Left renal cortex interstitium (tissue), 4 donors: ENCODE measurements at regions not wholly inside any gene's neighbourhood (a gene's known extent, or its start where the extent isn't known, plus 50 kb on each side); places are given as distances from the start of the nearest gene placed in this dataset.
"Not testable (repeated sequence)": the region's sequence is repeated elsewhere in the genome, so short reads cannot be mapped to it uniquely, and the experiment has no call there.

ENCODE experiments used
- DNase-seq, 4 donors: peaks; one replicate each; pipeline ENCODE4 v3.0.0-alpha.2; 2013; ENCODE audit warnings: low read depth in 4 of 4, low spot score in 2 of 4, missing footprints in 1 of 4

- DNase-seq: no peak
These were observed 54.0 kb downstream of the RFPL4B start for GRCh38 chr6:112401083-112401482.

GRCh38 chr6:112407101-112407590 lies 60.0 kb downstream of the RFPL4B start:
- no peak for DNase-seq

GRCh38 chr6:112408522-112408921 lies 61.4 kb downstream of the RFPL4B start:
- no peak for DNase-seq

GRCh38 chr6:112409311-112409710 lies 62.2 kb downstream of the RFPL4B start:
- no peak for DNase-seq

GRCh38 chr6:112413780-112414179 lies 66.7 kb downstream of the RFPL4B start:
- no peak for DNase-seq

- no peak for DNase-seq
These were observed 68.2 kb downstream of the RFPL4B start for GRCh38 chr6:112415366-112415765.

GRCh38 chr6:112416866-112417265 lies 69.7 kb downstream of the RFPL4B start:
- DNase-seq: no peak

- not testable (repeated sequence) for DNase-seq
These were observed 79.9 kb downstream of the RFPL4B start for GRCh38 chr6:112427011-112427410.

- DNase-seq: no peak
These were observed 80.4 kb downstream of the RFPL4B start for GRCh38 chr6:112427499-112427898.

- no peak for DNase-seq
These were observed 81.3 kb downstream of the RFPL4B start for GRCh38 chr6:112428477-112428876.

- no peak for DNase-seq
These were observed 82.1 kb downstream of the RFPL4B start for GRCh38 chr6:112429226-112429625.

GRCh38 chr6:112431803-112432202 lies 84.7 kb downstream of the RFPL4B start:
- no peak for DNase-seq

GRCh38 chr6:112432853-112433252 lies 85.7 kb downstream of the RFPL4B start:
- DNase-seq: no peak

- DNase-seq: no peak
These were observed 86.3 kb downstream of the RFPL4B start for GRCh38 chr6:112433457-112433856.

- DNase-seq: no peak
These were observed 87.8 kb downstream of the RFPL4B start for GRCh38 chr6:112434896-112435435.

- no peak for DNase-seq
These were observed 89.9 kb downstream of the RFPL4B start for GRCh38 chr6:112437058-112437457.

GRCh38 chr6:112439010-112439409 lies 91.9 kb downstream of the RFPL4B start:
- DNase-seq: no peak

GRCh38 chr6:112439432-112439831 lies 92.3 kb downstream of the RFPL4B start:
- DNase-seq: no peak

- no peak for DNase-seq
These were observed 94.5 kb downstream of the RFPL4B start for GRCh38 chr6:112441607-112442006.

GRCh38 chr6:112443179-112444065 lies 96.3 kb downstream of the RFPL4B start:
- peak in 2 of 4 donors; percentile 2 to 32 for DNase-seq

GRCh38 chr6:112448786-112449185 lies 101.7 kb downstream of the RFPL4B start:
- not testable (repeated sequence) for DNase-seq

GRCh38 chr6:112450663-112451062 lies 103.5 kb downstream of the RFPL4B start:
- DNase-seq: no peak
